GM19467 (cell line): ENCODE measurements at regions not wholly inside any gene's neighbourhood (a gene's known extent, or its start where the extent isn't known, plus 50 kb on each side); places are given as distances from the start of the nearest gene placed in this dataset.

ENCODE experiments used
- ATAC-seq: cut with Tn5 transposase; IDR thresholded peaks from one replicate; pipeline ENCODE4 v1.9.1; 2021; ENCODE audit warnings: mild to moderate bottlenecking, moderate library complexity; ENCODE audit not compliant: unreplicated experiment

DNA sequence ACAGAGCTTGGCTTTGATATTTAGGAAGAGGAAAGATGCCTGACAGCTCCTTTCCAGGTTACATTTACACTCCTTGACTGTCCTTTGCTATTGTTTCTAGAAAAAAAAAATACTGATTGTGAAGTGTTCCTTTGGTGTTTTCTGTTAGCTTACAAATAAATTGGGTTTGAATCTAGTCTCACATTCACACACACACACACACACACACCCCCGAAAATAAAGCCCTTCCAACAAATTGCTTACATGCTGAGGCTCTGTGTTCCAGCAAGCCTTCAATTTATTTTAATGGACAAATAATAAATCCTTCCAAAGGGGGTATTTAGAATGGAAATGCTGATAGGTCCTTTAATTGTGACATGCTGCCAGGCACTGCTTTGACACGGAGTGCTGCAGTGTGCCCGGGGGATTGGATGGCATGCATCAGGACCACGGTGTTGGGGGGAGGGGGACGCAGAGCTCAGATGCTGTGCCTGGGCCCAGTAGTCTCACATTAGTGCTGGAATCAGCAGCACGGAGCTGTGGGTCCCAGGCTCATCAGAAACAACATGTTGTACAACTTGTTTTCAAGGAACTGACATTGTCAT, 199.9 kb downstream of the CD83 start:
- no peak for ATAC-seq

DNA sequence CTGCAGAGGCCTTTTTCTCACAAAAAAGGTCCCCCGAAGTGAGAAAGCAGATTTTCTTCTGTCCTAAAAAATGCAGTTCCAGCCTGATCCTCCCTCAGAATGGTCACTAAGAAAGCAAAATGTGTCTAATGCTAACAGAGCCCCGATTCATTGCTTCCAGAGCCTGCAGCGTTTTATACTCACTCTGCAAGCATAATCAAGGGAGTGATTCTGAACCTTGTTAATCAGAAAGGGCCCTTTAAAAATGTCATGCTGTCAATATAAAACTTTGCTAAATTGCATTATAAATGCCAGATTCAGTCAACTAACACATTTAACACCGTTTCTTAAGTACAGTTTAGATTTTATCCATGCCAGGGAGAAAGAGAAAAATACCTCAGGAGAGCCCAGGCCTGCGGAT, 202.8 kb downstream of the CD83 start:
- ATAC-seq, result no peak

DNA sequence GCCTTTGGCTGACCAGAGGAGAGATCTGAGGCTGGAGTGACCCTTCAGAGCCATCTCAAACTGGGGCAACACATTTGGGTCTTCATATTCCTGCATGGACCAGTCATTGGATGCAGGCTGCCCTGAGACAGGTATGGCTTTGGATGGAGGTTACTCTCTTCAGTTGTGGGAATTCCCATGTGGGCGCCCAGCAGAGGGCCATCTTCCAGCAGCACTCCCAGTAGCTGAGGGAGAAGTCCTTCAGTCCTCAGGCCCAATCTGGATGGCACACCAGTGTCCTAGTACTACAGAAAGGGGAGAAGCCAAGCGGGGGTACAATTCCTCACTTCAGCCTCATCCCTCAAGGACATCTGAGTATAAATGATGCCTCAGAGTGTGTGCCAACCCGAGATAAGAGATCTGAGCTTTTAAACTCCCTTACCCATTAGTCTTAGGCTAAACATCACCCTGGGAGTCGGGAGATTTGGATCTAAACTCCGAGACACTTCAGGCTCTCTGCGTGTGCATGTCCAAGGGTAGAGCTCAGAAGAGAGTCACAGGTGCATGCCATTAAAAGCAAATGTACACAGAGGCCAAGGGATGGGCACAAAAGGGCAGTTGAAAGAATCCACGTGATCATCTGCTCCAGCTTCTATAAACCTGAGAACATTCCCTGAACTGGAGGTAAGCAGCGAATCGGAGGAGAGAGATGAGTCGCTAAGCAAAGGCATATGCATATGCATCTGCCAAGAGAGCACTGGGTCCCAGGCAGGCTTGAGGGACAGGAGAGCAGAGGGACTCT, 204.6 kb downstream of the CD83 start:
- no peak for ATAC-seq

DNA sequence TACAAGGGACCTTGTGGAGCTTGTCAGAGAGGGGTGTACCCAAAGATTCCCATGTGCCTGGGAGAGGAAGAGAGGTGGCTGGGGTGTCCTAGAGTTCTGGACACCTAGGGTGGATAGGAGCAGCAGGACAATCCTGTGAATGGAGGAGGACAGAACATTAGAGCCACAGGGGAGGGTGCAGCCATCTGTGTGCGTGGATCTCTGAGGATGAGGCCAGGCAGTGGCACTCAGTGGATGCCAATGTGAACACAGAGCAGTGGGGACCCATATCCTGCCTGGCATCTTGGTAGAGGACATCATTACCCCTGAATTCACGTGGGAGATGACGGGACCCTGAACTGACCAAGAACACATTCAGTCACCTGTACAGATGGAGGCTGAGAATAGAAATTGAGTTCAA, 205.3 kb downstream of the CD83 start:
- ATAC-seq, result no peak

- no peak for ATAC-seq
These were observed 209.2 kb downstream of the CD83 start for GRCh38 chr6:14326774-14327173.

DNA sequence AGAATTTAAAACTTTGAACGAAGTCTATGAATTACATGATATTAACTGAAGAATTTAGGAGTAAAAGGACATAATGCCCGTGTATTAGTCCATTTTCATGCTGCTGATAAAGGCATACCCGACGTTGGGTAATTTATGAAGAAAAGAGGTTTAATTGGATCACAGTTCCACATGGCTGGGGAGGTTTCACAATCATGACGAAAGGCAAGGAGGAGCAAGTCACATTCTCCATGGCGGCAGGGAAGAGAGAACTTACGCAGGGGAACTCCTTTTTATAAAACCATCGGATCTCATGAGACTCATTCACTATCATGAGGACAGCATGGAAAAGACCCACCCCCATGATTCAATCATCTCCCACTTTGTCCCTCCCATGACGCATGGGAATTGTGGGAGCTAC, 210.6 kb downstream of the CD83 start:
- ATAC-seq, result no peak

GRCh38 chr6:14333556-14334305, 216.2 kb downstream of the CD83 start:
- ATAC-seq, result no peak

GRCh38 chr6:14335071-14335470, 217.5 kb downstream of the CD83 start:
- no peak for ATAC-seq

- no peak for ATAC-seq
These were observed 219.6 kb downstream of the CD83 start for GRCh38 chr6:14337152-14337551.

GRCh38 chr6:14339172-14339571, 221.6 kb downstream of the CD83 start:
- ATAC-seq, result no peak

- ATAC-seq, result no peak
These were observed 222.4 kb downstream of the CD83 start for GRCh38 chr6:14339711-14340584.

DNA sequence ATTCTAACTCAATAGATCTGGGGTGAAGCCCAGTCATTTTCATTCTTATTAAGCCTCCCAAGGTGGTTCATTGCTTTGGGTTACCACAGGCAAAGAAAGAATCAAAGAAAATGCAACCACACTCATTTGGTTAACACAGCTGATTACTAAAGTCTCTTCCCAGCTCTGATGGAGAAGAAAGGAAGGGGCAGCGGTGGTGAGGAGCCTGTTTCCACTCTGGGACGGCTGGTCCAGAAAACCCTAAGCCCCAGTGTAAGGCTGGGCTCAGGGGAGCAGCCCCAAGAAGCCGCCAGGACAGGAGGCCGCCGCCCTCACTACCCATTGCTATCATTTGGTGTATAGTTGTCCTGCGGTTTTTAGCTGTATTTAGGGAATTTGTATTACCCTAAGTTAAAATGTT, 226.9 kb downstream of the CD83 start:
- ATAC-seq, result no peak

- no peak for ATAC-seq
These were observed 230.8 kb downstream of the CD83 start for GRCh38 chr6:14348389-14348788.

- ATAC-seq, result no peak
These were observed 231.9 kb downstream of the CD83 start for GRCh38 chr6:14349507-14349906.

GRCh38 chr6:14350210-14350609, 232.6 kb downstream of the CD83 start:
- ATAC-seq, result no peak

GRCh38 chr6:14353281-14353680, 235.7 kb downstream of the CD83 start:
- no peak for ATAC-seq

DNA sequence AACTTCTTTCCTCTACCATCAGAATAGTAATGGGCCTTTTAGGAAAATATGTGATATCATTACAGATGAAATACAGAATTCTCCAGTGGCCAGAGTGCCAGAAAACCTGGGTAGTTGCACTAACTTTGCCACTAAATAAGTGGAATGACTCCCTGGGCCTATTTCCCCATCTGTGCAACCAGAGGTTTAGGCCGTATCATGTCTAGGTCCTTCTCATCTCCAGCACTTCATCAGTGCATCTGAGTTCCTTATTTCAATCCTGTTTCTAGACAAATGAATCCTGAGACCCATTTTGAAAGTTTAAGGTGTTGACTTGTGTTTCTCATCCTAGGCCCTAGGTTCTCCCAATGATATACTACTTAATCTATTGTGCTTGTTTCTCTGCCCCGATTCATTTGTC, 236.2 kb downstream of the CD83 start:
- no peak for ATAC-seq

DNA sequence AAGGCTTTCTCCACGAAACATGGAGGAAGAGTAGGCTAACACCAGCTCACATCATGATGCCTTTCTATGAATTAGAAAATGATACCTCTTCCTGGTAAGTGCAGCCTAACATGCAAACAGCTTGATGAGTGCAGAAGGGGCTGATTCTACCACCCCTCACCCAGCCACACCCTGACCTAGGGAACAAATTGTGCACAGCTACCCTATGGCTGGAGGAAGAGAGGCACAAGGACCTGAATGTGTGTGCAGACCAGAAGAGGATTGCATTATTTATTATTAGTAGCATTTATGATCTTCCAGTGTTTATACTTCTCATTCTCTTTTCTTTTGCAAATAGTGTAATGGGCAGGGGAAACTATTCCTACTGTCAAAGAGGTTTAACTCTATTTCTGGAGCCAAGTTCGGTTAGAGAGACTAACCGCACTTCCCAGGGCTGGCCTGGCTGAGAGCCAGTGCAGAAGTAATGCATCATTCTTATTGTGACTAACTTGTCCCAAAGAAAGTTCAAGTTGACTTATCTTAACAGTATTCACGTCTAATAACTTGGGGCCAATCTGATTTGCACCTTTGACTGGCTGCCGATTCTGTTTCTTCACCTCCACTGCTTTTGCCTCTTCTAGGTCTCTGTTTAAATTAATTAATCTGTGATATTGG, 237.5 kb downstream of the CD83 start:
- ATAC-seq, result no peak

- no peak for ATAC-seq
These were observed 241.9 kb downstream of the CD83 start for GRCh38 chr6:14359438-14359837.

DNA sequence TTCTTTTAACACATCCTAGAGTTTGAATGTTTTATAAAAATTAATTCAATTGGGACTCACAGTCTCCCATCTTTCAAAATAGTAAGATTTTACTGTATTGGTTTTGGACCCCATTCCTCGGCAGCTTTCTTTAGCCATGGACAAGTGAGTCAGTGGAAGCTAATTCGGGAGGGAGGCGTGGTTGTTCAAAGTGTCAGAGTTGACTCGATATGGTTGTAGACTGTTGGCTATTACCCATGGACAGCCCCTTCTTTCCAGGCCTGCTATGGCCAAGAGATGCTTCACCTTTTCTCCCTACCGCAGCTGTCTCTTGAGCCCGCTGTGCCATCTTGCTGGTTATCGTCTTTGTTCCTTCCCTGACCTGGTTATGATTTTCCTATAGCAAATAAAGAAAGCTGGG, 243.0 kb downstream of the CD83 start:
- no peak for ATAC-seq

GRCh38 chr6:14361297-14361696, 243.7 kb downstream of the CD83 start:
- no peak for ATAC-seq
